ENCODE measurements at regions not wholly inside any gene's neighbourhood (a gene's known extent, or its start where the extent isn't known, plus 50 kb on each side); places are given as distances from the start of the nearest gene placed in this dataset.

GRCh38 chr9:79201636-79202035 is 370.1 kb upstream of the TLE4 start:
- TF ChIP-seq, protein P1, sequence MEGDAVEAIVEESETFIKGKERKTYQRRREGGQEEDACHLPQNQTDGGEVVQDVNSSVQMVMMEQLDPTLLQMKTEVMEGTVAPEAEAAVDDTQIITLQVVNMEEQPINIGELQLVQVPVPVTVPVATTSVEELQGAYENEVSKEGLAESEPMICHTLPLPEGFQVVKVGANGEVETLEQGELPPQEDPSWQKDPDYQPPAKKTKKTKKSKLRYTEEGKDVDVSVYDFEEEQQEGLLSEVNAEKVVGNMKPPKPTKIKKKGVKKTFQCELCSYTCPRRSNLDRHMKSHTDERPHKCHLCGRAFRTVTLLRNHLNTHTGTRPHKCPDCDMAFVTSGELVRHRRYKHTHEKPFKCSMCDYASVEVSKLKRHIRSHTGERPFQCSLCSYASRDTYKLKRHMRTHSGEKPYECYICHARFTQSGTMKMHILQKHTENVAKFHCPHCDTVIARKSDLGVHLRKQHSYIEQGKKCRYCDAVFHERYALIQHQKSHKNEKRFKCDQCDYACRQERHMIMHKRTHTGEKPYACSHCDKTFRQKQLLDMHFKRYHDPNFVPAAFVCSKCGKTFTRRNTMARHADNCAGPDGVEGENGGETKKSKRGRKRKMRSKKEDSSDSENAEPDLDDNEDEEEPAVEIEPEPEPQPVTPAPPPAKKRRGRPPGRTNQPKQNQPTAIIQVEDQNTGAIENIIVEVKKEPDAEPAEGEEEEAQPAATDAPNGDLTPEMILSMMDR (IDR thresholded peaks at IDR 0.05; ENCODE audit: insufficient read depth, low read depth, low read length), result no peak
- no peak for TF ChIP-seq EZH2 (IDR thresholded peaks at IDR 0.05; ENCODE audit: insufficient read depth, low read length)

Measured in astrocyte (in vitro differentiated cells and primary cell).